WTC11 (cell line): ENCODE measurements at regions not wholly inside any gene's neighbourhood (a gene's known extent, or its start where the extent isn't known, plus 50 kb on each side); places are given as distances from the start of the nearest gene placed in this dataset.

Experiments used
- ATAC-seq: fragments of 200-7000 bp; cut with Tn5 transposase; 2 replicates; pipeline ENCODE4 v1.10.0; 2021; ENCODE audit warnings: mild to moderate bottlenecking, moderate library complexity
- CTCF ChIA-PET: fragments of 300-600 bp; sonication (Branson Sonifier 250); formaldehyde crosslinking; loops from one replicate; lab custom pipeline; 2021; ENCODE audit warnings: antibody characterized with exemption; lab: Charles Lee
- POLR2A ChIA-PET: fragments of 350-600 bp; sonication (Branson Sonifier 250); formaldehyde crosslinking; loops from one replicate; lab custom pipeline; 2021; ENCODE audit warnings: antibody characterized with exemption; lab: Charles Lee
- DNase-seq: peaks from one replicate; pipeline ENCODE4 v3.0.0; 2021; ENCODE audit warnings: low spot score
- H3K27ac Mint-ChIP-seq: 2 replicates; pipeline ENCODE4 v1.8.0; 2021; ENCODE audit warnings: mixed read lengths
- H3K27me3 Mint-ChIP-seq: 2 replicates; pipeline ENCODE4 v1.8.0; 2021; ENCODE audit warnings: low read depth, mild to moderate bottlenecking, moderate library complexity, mixed read lengths
- H3K36me3 Mint-ChIP-seq: 2 replicates; pipeline ENCODE4 v1.8.0; 2021; ENCODE audit warnings: mixed read lengths
- H3K4me1 Mint-ChIP-seq: 2 replicates; pipeline ENCODE4 v1.8.0; 2022; ENCODE audit warnings: mixed read lengths
- H3K4me3 Mint-ChIP-seq: 2 replicates; pipeline ENCODE4 v1.8.0; 2021; ENCODE audit warnings: mild to moderate bottlenecking, moderate library complexity, mixed read lengths
- H3K9me3 Mint-ChIP-seq: 2 replicates; pipeline ENCODE4 v1.8.0; 2021; ENCODE audit warnings: mixed read lengths
- ATF1 ChIP-seq: sonication (generic); formaldehyde crosslinking; IDR thresholded peaks from 2 replicates; pipeline ENCODE4 v1.8.1; 2023; ENCODE audit warnings: mild to moderate bottlenecking, moderate library complexity, missing genetic modification reagents
- ATF2 ChIP-seq: sonication (generic); formaldehyde crosslinking; IDR thresholded peaks from 2 replicates; pipeline ENCODE4 v1.8.1; 2022; ENCODE audit warnings: low read depth, missing genetic modification reagents, borderline replicate concordance
- EMX1 ChIP-seq: fragments of 250-450 bp; sonication (Bioruptor Pico); IDR thresholded peaks from 2 replicates; pipeline ENCODE4 v1.8.0; 2021; ENCODE audit warnings: mild to moderate bottlenecking
- NFE2L1 ChIP-seq: sonication (generic); formaldehyde crosslinking; IDR thresholded peaks from 2 replicates; pipeline ENCODE4 v1.8.1; 2023; ENCODE audit warnings: missing genetic modification reagents
- SMAD3 ChIP-seq: sonication (generic); formaldehyde crosslinking; IDR thresholded peaks from 2 replicates; pipeline ENCODE4 v1.8.0; 2022; ENCODE audit warnings: missing genetic modification reagents, mild to moderate bottlenecking, borderline replicate concordance
- SOX15 ChIP-seq: fragments of 250-450 bp; sonication (Bioruptor Pico); IDR thresholded peaks from 2 replicates; pipeline ENCODE4 v1.9.0; 2021; ENCODE audit warnings: mild to moderate bottlenecking
- TCF7 ChIP-seq: sonication (generic); formaldehyde crosslinking; IDR thresholded peaks from 2 replicates; pipeline ENCODE4 v1.8.0; 2022; ENCODE audit warnings: mild to moderate bottlenecking, low read depth, missing genetic modification reagents, moderate library complexity
- ZNF232 ChIP-seq: sonication (generic); formaldehyde crosslinking; IDR thresholded peaks from 2 replicates; pipeline ENCODE4 v1.8.0; 2022; ENCODE audit warnings: mild to moderate bottlenecking, missing genetic modification reagents
- ZNF416 ChIP-seq: fragments of 250-450 bp; sonication (Bioruptor Pico); IDR thresholded peaks from 2 replicates; pipeline ENCODE4 v1.9.0; 2021; ENCODE audit warnings: mild to moderate bottlenecking, inconsistent platforms
- TF ChIP-seq, protein P1 (sequence below): sonication (generic); formaldehyde crosslinking; IDR thresholded peaks from 2 replicates; pipeline ENCODE4 v1.8.1; 2023; ENCODE audit warnings: mild to moderate bottlenecking, missing genetic modification reagents, moderate library complexity
- TF ChIP-seq, protein P2 (sequence below): fragments of 250-450 bp; sonication (Bioruptor Pico); IDR thresholded peaks from 2 replicates; pipeline ENCODE4 v1.8.0; 2021; ENCODE audit warnings: mild to moderate bottlenecking
- TF ChIP-seq, protein P3 (sequence below): sonication (generic); formaldehyde crosslinking; IDR thresholded peaks from 2 replicates; pipeline ENCODE4 v1.8.0; 2023; ENCODE audit warnings: missing genetic modification reagents, mild to moderate bottlenecking, borderline replicate concordance
- TF ChIP-seq, protein P4 (sequence below): sonication (generic); formaldehyde crosslinking; IDR thresholded peaks from 2 replicates; pipeline ENCODE4 v1.8.1; 2022; ENCODE audit warnings: mild to moderate bottlenecking, missing genetic modification reagents, moderate library complexity, borderline replicate concordance

DNA sequence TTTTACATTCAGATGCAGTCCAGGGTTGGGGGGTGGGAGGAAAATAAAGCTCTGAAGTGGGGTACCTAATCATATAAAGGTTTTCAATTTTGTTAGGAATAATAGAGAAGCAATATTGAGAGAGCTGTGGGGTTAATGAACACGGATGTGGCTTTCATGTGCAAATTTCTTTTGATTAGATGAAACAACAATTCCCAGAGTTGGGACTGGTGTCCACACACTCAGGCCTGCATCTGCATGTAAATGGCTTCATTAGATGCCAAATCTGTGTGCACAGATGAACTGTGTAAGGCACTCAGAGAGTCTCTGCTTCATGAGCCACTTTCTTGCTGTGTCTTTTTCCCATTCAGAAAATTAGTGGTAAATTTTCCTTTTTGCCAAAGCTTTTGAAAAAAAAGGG, 377.1 kb upstream of the NOVA1 start:
- Mint-ChIP-seq H3K9me3 (no peaks in the 10 kb centered on the region), H3K4me3 (no peak overlapping the region), H3K4me1 (no peaks in the 10 kb centered on the region), H3K27me3 (no peaks in the 10 kb centered on the region), H3K27ac (no peak overlapping the region), H3K36me3 (no peaks in the 10 kb centered on the region)
- no peak for ATAC-seq
- POLR2A ChIA-PET: no interaction called here
- no peak for DNase-seq
- TF ChIP-seq EMX1 (CRISPR knock-in tag) (no peak), ZNF416 (CRISPR knock-in tag) (no peak), NFE2L1 (no peak), SOX15 (CRISPR knock-in tag) (no peak), ATF1 (CRISPR knock-in tag) (no peak), ATF2 (no peak), TCF7 (CRISPR knock-in tag) (no peak), ZNF232 (CRISPR knock-in tag) (no peak), SMAD3 (CRISPR knock-in tag) (no peak)
- TF ChIP-seq, protein P1, sequence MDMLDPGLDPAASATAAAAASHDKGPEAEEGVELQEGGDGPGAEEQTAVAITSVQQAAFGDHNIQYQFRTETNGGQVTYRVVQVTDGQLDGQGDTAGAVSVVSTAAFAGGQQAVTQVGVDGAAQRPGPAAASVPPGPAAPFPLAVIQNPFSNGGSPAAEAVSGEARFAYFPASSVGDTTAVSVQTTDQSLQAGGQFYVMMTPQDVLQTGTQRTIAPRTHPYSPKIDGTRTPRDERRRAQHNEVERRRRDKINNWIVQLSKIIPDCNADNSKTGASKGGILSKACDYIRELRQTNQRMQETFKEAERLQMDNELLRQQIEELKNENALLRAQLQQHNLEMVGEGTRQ (CRISPR knock-in tag): no peak
- TF ChIP-seq, protein P2, sequence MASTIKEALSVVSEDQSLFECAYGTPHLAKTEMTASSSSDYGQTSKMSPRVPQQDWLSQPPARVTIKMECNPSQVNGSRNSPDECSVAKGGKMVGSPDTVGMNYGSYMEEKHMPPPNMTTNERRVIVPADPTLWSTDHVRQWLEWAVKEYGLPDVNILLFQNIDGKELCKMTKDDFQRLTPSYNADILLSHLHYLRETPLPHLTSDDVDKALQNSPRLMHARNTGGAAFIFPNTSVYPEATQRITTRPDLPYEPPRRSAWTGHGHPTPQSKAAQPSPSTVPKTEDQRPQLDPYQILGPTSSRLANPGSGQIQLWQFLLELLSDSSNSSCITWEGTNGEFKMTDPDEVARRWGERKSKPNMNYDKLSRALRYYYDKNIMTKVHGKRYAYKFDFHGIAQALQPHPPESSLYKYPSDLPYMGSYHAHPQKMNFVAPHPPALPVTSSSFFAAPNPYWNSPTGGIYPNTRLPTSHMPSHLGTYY (CRISPR knock-in tag): no peak
- TF ChIP-seq, protein P3, sequence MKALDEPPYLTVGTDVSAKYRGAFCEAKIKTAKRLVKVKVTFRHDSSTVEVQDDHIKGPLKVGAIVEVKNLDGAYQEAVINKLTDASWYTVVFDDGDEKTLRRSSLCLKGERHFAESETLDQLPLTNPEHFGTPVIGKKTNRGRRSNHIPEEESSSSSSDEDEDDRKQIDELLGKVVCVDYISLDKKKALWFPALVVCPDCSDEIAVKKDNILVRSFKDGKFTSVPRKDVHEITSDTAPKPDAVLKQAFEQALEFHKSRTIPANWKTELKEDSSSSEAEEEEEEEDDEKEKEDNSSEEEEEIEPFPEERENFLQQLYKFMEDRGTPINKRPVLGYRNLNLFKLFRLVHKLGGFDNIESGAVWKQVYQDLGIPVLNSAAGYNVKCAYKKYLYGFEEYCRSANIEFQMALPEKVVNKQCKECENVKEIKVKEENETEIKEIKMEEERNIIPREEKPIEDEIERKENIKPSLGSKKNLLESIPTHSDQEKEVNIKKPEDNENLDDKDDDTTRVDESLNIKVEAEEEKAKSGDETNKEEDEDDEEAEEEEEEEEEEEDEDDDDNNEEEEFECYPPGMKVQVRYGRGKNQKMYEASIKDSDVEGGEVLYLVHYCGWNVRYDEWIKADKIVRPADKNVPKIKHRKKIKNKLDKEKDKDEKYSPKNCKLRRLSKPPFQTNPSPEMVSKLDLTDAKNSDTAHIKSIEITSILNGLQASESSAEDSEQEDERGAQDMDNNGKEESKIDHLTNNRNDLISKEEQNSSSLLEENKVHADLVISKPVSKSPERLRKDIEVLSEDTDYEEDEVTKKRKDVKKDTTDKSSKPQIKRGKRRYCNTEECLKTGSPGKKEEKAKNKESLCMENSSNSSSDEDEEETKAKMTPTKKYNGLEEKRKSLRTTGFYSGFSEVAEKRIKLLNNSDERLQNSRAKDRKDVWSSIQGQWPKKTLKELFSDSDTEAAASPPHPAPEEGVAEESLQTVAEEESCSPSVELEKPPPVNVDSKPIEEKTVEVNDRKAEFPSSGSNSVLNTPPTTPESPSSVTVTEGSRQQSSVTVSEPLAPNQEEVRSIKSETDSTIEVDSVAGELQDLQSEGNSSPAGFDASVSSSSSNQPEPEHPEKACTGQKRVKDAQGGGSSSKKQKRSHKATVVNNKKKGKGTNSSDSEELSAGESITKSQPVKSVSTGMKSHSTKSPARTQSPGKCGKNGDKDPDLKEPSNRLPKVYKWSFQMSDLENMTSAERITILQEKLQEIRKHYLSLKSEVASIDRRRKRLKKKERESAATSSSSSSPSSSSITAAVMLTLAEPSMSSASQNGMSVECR (CRISPR knock-in tag): no peak
- TF ChIP-seq, protein P4, sequence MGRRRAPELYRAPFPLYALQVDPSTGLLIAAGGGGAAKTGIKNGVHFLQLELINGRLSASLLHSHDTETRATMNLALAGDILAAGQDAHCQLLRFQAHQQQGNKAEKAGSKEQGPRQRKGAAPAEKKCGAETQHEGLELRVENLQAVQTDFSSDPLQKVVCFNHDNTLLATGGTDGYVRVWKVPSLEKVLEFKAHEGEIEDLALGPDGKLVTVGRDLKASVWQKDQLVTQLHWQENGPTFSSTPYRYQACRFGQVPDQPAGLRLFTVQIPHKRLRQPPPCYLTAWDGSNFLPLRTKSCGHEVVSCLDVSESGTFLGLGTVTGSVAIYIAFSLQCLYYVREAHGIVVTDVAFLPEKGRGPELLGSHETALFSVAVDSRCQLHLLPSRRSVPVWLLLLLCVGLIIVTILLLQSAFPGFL: no peak
- CTCF ChIA-PET: no interaction called here

DNA sequence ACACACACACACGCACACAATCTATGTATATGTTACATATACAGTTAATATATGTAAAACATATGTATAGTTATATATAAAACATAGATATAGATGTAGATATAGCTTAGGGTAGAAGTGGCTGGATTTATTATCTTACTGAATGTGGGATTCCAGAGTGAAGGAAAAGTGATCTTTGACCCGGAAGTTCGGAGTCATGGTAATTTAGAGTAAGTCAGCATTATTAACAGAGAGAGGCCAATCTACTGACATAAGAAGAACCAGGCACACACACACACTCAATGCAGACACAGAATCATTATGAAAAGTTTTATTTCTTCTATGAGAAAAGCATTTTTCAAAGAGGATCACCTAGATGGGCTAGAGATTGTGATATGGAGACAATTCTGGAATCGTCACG, 384.2 kb upstream of the NOVA1 start:
- DNase-seq: no peak
- H3K36me3 Mint-ChIP-seq: no peaks in the 10 kb centered on the region
- no peak overlapping the region for H3K4me3 Mint-ChIP-seq
- no peak for TF ChIP-seq EMX1 (CRISPR knock-in tag)
- TF ChIP-seq, all 79 proteins: peak for 0
- Mint-ChIP-seq H3K9me3 (no peaks in the 10 kb centered on the region), H3K4me1 (peaks cover 9% of the 10 kb centered on the region; the same call in 1 of the 2 replicates), H3K27me3 (no peaks in the 10 kb centered on the region), H3K27ac (no peak overlapping the region)
- POLR2A ChIA-PET: no interaction called here
- CTCF ChIA-PET: no interaction called here
- no peak for ATAC-seq
